GM12878 (cell line): ENCODE measurements at regions not wholly inside any gene's neighbourhood (a gene's known extent, or its start where the extent isn't known, plus 50 kb on each side); places are given as distances from the start of the nearest gene placed in this dataset.

Experiments used
- ATAC-seq: fragments of 200-7000 bp; cut with Tn5 transposase; 3 replicates; pipeline ENCODE4 v1.9.1; 2020; ENCODE audit warnings: mild to moderate bottlenecking, moderate library complexity
- BruUV-seq: library from RNA; stranded (reverse); fragments of 400-500 nt; replicated peaks from 2 replicates; lab custom pipeline; 2021; lab: Mats Ljungman, UMichigan
- CTCF ChIA-PET: fragments of 300-600 bp; sonication (Branson Sonifier 250); formaldehyde crosslinking; extraction: SDS; loops from one replicate; lab custom pipeline; 2021; ENCODE audit warnings: inconsistent platforms; lab: Yijun Ruan, JAX
- POLR2A ChIA-PET: fragments of 350-600 bp; formaldehyde crosslinking; extraction: SDS; loops from one replicate; lab custom pipeline; 2021; ENCODE audit warnings: inconsistent platforms; lab: Charles Lee
- RAD21 ChIA-PET: fragments of 300-600 bp; sonication (Branson Sonifier 250); formaldehyde crosslinking; loops from one replicate; lab custom pipeline; 2023; ENCODE audit warnings: antibody characterized with exemption; ENCODE audit not compliant: unreplicated experiment; lab: Charles Lee
- SMC1A ChIA-PET: fragments of 300-600 bp; sonication (Branson Sonifier 250); formaldehyde crosslinking; loops from one replicate; lab custom pipeline; 2023; ENCODE audit not compliant: unreplicated experiment, uncharacterized antibody; lab: Charles Lee
- DNase-seq: peaks from one replicate; pipeline ENCODE4 v3.0.0-alpha.2; 2011; ENCODE audit warnings: low read depth, low spot score
- FAIRE-seq: peaks from 3 replicates; lab custom pipeline; 2011; peaks lifted over from hg19 to GRCh38; lab: Jason Lieb, UNC
- H2AFZ ChIP-seq: 2 replicates; pipeline ENCODE4 v1.6.0; 2011; ENCODE audit warnings: low read depth, low read length, control low read depth; ENCODE audit not compliant: control insufficient read depth
- H3K27ac ChIP-seq: 2 replicates; pipeline ENCODE4 v1.5.1; 2011; ENCODE audit warnings: control low read depth; ENCODE audit not compliant: control insufficient read depth, insufficient read depth
- H3K27me3 ChIP-seq, 2 experiments: replicated peaks in 1 of 2; 2 replicates each; pipeline versions ENCODE4 v1.6.0 to v1.6.1; 2011; ENCODE audit warnings: low read length in 1 of 2; ENCODE audit not compliant: control insufficient read depth in 2 of 2, insufficient read depth in 2 of 2
- H3K36me3 ChIP-seq, 2 experiments: 2 replicates each; pipeline ENCODE4 v1.5.1; 2011; ENCODE audit warnings: low read length in 1 of 2; ENCODE audit not compliant: control insufficient read depth in 2 of 2, insufficient read depth in 2 of 2
- H3K4me1 ChIP-seq: 2 replicates; pipeline ENCODE4 v1.6.1; 2011; ENCODE audit warnings: mild to moderate bottlenecking, low read length, moderate library complexity, mixed read lengths; ENCODE audit not compliant: control insufficient read depth, insufficient read depth
- H3K4me2 ChIP-seq: 2 replicates; pipeline ENCODE4 v1.6.0; 2011; ENCODE audit warnings: control low read depth; ENCODE audit not compliant: control insufficient read depth, insufficient read depth
- H3K4me3 ChIP-seq: fragments of 200-600 bp; sonication (generic); 2 replicates; pipeline ENCODE4 v1.5.1; 2016
- H3K79me2 ChIP-seq: 2 replicates; pipeline ENCODE4 v1.6.0; 2011; ENCODE audit warnings: low read length; ENCODE audit not compliant: control insufficient read depth, insufficient read depth
- H3K9ac ChIP-seq: 2 replicates; pipeline ENCODE4 v1.8.0; 2011; ENCODE audit warnings: low read length, control low read depth, mixed read lengths; ENCODE audit not compliant: control insufficient read depth, insufficient read depth
- H3K9me3 ChIP-seq: replicated peaks from 3 replicates; pipeline ENCODE4 v1.5.1; 2011; ENCODE audit warnings: mild to moderate bottlenecking, low read length; ENCODE audit not compliant: control insufficient read depth, insufficient read depth
- H4K20me1 ChIP-seq: 2 replicates; pipeline ENCODE4 v1.6.0; 2011; ENCODE audit not compliant: control insufficient read depth, insufficient read depth
- BCLAF1 ChIP-seq: fragments of 450-650 bp; IDR thresholded peaks from 2 replicates; pipeline ENCODE4 v1.6.1; 2017; ENCODE audit warnings: antibody characterized with exemption, mild to moderate bottlenecking, moderate library complexity
- CBFB ChIP-seq: IDR thresholded peaks from 2 replicates; pipeline ENCODE4 v1.6.1; 2016; ENCODE audit warnings: antibody characterized with exemption, low read depth
- E2F8 ChIP-seq: fragments of 450-650 bp; IDR thresholded peaks from 2 replicates; pipeline ENCODE4 v1.6.1; 2018; ENCODE audit warnings: mild to moderate bottlenecking, low read depth, moderate library complexity; ENCODE audit not compliant: partially characterized antibody
- HDGF ChIP-seq: fragments of 450-650 bp; IDR thresholded peaks from 2 replicates; pipeline ENCODE4 v1.6.1; 2016; ENCODE audit warnings: antibody characterized with exemption
- JUNB ChIP-seq: IDR thresholded peaks from 2 replicates; pipeline ENCODE4 v1.6.1; 2016; ENCODE audit warnings: antibody characterized with exemption, mild to moderate bottlenecking
- MTA2 ChIP-seq: fragments of 450-650 bp; IDR thresholded peaks from 2 replicates; pipeline ENCODE4 v1.6.1; 2016; ENCODE audit warnings: low read depth, mild to moderate bottlenecking, moderate library complexity
- NFIC ChIP-seq: IDR thresholded peaks from 2 replicates; pipeline ENCODE4 v1.6.1; 2012; ENCODE audit warnings: low read depth, mild to moderate bottlenecking, inconsistent platforms, low read length, moderate library complexity
- POLR2AphosphoS5 ChIP-seq: IDR thresholded peaks from 2 replicates; pipeline ENCODE4 v1.6.1; 2011; ENCODE audit warnings: mild to moderate bottlenecking, low read length, inconsistent platforms
- RFX5 ChIP-seq: IDR thresholded peaks from 2 replicates; pipeline ENCODE4 v1.6.1; 2011; ENCODE audit warnings: low read depth, low read length, improper control_type of control experiment
- RUNX3 ChIP-seq: IDR thresholded peaks from 2 replicates; pipeline ENCODE4 v1.6.1; 2012; ENCODE audit warnings: low read length, inconsistent platforms
- STAT1 ChIP-seq: fragments of 450-650 bp; conservative IDR thresholded peaks from 2 replicates; pipeline ENCODE4 v1.6.1; 2014; ENCODE audit warnings: antibody characterized with exemption, mild to moderate bottlenecking
- in situ Hi-C: fragments of 300-500 bp; cut with MboI; formaldehyde crosslinking; loops from 9 replicates; pipeline ENCODE4 v1.14.3; 2018; ENCODE audit warnings: mixed read lengths
- intact Hi-C: fragments of 100-400 bp; cut with micrococcal nuclease; formaldehyde crosslinking; loops from one replicate; pipeline ENCODE4 v1.14.2; 2022; ENCODE audit not compliant: unreplicated experiment

- FAIRE-seq (no peak), DNase-seq (no peak), ATAC-seq (peak; percentile 47)
- ChIA-PET SMC1A (interaction anchor here (1.1 to 1.5 kb wide), 3 partner anchors 10 to 331 kb away, joined by 3 read pairs; no protein-coding TSS in a partner anchor), RAD21 (no interaction called here), POLR2A (no interaction called here), CTCF (no interaction called here)
- in situ Hi-C loops (no loop called here), intact Hi-C loops (no loop called here)
- no peaks in the 10 kb centered on the region for H3K36me3 ChIP-seq
- H3K9ac ChIP-seq, result no peak overlapping the region
- H3K27ac ChIP-seq, result no peak overlapping the region
- H3K79me2 ChIP-seq, result no peaks in the 10 kb centered on the region
- no peaks in the 10 kb centered on the region for H3K27me3 ChIP-seq
- H3K4me1 ChIP-seq, result no peaks in the 10 kb centered on the region
- H3K9me3 ChIP-seq, result no peaks in the 10 kb centered on the region
- no peak overlapping the region for H2AFZ ChIP-seq
- no peak overlapping the region for H3K4me2 ChIP-seq
- TF ChIP-seq MTA2 (no peak), BCLAF1 (no peak), JUNB (peak; percentile 84), STAT1 (no peak), CBFB (0 out of 2 replicates have a peak, but pooled peaks have one; percentile 13), RFX5 (no peak), RUNX3 (peak; percentile 36; the same call in 1 of the 2 replicates), HDGF (no peak), POLR2AphosphoS5 (no peak), E2F8 (no peak), NFIC (0 out of 2 replicates have a peak, but pooled peaks have one; percentile 28)
- no peaks in the 10 kb centered on the region for H4K20me1 ChIP-seq
- H3K4me3 ChIP-seq, result no peak overlapping the region
- no TSS peak for BruUV-seq
Observed at GRCh38 chr10:90199513-90199912, 498.1 kb downstream of the KIF20B start.
